Stimulated activated CD4-positive, alpha-beta T cell treated with anti-CD3 and anti-CD28 coated beads, TNF-alpha, amount 100 ng/mL, for 4 hours (primary cell): ENCODE measurements at regions not wholly inside any gene's neighbourhood (a gene's known extent, or its start where the extent isn't known, plus 50 kb on each side); places are given as distances from the start of the nearest gene placed in this dataset.
"Not testable (repeated sequence)": the region's sequence is repeated elsewhere in the genome, so short reads cannot be mapped to it uniquely, and the experiment has no call there.

Experiments used
- DNase-seq, 3 experiments: peaks; one replicate each; pipeline ENCODE4 v3.0.0-alpha.2; 2020; ENCODE audit warnings: low read depth in 3 of 3

DNA sequence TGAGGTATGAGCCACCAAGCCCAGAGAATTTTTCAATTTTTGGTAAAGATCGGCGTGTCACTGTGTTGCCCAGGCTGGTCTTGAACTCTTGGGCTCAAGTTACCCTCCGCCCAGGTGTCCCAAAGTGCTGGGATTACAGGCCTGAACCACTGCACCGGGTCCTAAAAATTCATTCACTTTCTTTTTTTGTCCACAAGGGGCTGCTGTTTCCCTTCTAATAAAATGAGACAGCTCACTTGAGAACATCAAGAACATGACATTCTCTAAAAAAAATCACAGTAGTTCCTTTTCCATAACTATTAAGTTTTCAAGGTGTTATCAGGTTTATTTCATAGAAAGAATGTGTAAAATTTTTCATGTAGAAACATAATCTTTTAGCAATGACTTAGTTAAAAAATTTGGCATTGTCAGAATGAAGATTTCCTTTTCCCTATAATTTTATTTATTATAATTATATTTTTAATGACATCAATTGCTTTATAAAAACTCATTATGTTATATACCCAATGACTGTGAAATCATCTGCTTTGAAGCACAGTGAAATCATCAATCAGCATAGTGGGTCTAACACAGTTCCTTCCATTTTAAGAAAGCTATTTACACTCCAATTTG lies 1723.8 kb upstream of the DEFB115 start:
- not testable (repeated sequence) for DNase-seq

DNA sequence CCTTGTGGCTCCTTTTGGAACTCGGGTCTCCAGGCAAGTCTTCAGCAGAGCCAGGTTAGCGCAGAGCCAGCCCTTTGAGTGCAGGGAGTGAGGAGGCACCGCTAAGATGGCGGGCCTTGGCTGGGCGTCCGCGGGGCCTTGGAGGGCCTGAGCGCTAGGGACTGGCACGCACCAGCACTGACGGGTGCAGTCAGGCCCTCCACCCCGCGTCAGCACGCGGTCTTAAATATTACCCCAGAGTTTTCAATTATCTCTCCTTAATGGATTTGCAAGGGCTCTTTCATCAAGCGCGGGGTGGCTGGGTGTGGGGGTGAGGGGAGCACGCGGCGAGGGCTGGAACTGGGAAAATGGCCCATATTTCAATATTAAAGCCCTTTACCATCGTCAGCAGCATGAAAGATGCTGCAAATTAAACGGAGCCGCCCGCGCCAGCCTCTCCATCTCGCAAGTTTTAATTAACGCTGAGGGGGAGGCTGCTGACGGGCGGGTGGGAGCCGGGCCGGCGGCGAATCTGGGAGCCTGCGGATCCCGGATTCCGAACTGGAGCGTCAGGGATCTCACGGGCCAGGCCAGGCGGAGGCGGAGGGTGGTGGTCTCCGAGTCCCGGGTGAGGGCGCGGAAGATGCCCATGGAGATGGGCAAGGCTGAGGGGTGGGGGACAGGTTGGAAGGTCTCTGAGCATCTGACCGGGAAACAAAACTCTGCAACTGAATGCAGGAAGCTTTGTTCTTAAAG lies 1690.4 kb upstream of the DEFB115 start:
- DNase-seq = not testable (repeated sequence)

DNA sequence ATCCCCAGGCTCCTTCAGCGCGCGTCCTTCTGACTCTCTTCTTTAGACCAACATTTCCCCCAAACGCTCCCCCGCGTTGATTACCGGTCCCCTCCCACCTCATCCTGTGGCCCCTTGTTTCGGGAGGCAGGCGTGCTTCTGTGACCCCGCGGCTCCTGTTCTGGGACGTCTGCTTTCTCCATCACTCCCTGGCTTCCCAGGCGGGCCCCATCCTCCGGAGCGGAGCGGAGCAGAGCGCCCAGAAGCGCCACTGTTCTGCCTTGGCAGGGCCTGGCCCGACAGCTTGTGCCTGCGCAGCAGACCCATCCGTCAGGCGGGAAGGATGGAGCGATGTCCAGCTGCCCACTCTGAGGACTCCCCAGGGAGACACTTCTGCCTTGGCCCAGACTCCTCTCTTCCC lies 1689.8 kb upstream of the DEFB115 start:
- not testable (repeated sequence) for DNase-seq

DNA sequence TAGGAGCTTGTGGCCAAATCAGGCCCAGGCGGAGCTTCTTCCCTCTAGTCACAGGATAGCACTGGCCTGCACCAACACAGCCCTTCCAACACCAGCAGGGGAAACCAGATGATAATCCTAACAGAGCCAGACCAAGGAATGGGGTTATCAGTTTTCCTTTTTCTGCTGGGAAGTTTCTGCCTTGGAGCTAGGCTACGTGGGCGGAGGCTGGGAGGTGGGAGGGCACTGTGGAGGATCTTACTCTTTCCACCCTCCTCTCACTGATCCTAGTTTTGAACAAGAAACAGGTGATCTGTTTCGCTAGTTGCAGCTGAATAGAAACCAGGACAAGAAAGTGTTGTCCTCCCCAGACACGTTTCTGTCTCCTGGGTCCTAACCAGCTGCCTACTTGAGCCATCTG lies 1687.3 kb upstream of the DEFB115 start:
- DNase-seq = not testable (repeated sequence)

DNA sequence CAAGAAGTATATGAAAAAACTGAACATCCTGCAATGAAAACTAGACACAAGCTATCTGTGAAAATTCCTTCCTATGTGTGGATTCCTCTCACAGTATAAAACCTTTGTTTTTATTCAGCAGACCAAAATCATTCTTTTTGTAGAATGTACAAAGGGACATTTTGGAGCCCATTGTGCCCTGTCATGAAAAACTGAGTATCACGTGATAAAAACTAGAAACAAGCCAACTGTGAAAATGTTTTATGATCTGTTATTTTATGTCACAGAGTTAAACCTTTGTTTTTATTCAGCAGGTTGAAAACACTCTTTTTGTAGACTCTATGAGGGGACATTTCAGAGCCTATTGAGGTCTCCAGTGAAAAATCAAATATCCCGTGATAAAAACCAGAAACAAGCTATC lies 1667.9 kb upstream of the DEFB115 start:
- DNase-seq = not testable (repeated sequence)

DNA sequence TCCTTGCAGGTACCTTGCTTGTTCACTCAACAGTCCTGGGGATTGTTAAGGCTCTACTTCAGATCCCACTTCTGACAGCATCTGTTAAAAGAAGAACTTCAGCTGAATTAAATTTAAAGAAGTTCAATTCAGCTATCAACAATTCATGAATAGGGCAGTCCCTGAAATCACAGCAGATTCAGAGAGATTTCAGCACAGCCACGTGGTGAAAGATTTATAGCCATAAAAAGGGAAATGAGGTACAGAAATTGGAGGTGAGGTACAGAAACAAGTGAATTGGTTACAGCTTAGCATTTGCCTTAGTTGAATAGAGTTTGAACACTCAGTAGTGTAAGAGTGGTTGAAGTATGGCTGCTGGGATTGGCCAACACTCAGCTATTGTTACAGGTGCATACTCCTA lies 1653.3 kb upstream of the DEFB115 start:
- not testable (repeated sequence) for DNase-seq

DNA sequence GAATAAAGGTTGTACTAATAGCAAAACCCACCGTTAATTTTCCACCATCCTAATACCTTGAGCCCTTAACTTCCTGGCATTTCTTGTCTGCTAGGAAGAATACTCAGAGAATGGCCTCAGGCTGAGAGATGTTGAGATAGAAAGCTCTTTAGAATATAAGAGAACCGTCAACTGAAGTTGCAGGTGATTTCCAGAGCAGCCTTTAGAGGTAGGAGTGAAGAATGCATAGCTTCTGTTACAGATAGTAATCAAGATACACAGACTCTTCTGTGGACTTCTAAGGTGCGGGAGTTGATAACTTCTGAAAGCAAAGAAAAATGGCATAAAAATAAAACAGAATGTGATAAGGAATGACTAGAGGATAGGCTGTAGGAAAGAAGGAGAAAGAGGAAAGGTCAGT lies 1651.3 kb upstream of the DEFB115 start:
- not testable (repeated sequence) for DNase-seq

DNA sequence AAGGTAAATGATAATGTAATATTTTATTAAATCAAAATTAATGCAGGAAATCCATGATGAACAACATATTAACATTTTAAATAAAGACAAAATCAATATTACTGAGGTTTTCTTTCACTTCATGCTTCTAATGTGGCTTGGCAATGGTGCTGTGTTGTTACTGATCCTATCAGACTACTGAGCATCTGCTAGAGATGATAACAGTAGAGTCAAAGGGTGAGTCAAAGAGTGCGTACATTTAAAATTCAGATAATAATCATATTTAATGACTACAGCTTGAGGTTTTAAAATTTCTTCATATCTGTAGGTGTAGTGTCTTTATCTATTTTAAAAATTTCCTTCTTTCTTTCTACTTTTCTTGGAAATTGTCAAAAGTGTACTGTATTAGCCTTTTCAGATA lies 1628.1 kb upstream of the DEFB115 start:
- DNase-seq = not testable (repeated sequence)
